Smooth muscle cell (in vitro differentiated cells): ENCODE measurements at regions not wholly inside any gene's neighbourhood (a gene's known extent, or its start where the extent isn't known, plus 50 kb on each side); places are given as distances from the start of the nearest gene placed in this dataset.
"Not testable (repeated sequence)": the region's sequence is repeated elsewhere in the genome, so short reads cannot be mapped to it uniquely, and the experiment has no call there.

Source experiments
- DNase-seq: peaks from one replicate; lab custom pipeline; 2025; ENCODE audit not compliant: unreplicated experiment; lab: John Stamatoyannopoulos, UW
- H2AFZ ChIP-seq: fragments of 200-600 bp; sonication (generic); 2 replicates; pipeline ENCODE4 v1.6.0; 2016; ENCODE audit warnings: antibody characterized with exemption, low read depth, mild to moderate bottlenecking
- H3F3A ChIP-seq: fragments of 200-600 bp; sonication (generic); 2 replicates; pipeline ENCODE4 v1.6.0; 2017; ENCODE audit warnings: antibody characterized with exemption, low read depth
- H3K27ac ChIP-seq: fragments of 200-600 bp; sonication (generic); 2 replicates; pipeline ENCODE4 v1.5.1; 2016; ENCODE audit warnings: low read depth, mild to moderate bottlenecking
- H3K27me3 ChIP-seq: fragments of 200-600 bp; sonication (generic); 2 replicates; pipeline ENCODE4 v1.6.1; 2016; ENCODE audit warnings: low read depth, mild to moderate bottlenecking
- H3K36me3 ChIP-seq: fragments of 200-600 bp; sonication (generic); 2 replicates; pipeline ENCODE4 v1.5.1; 2016; ENCODE audit warnings: low read depth
- H3K4me1 ChIP-seq: fragments of 200-600 bp; sonication (generic); 2 replicates; pipeline ENCODE4 v1.5.1; 2016; ENCODE audit warnings: low read depth
- H3K4me2 ChIP-seq: fragments of 200-600 bp; sonication (generic); 2 replicates; pipeline ENCODE4 v1.6.0; 2016; ENCODE audit warnings: mild to moderate bottlenecking
- H3K4me3 ChIP-seq: fragments of 200-600 bp; sonication (generic); 2 replicates; pipeline ENCODE4 v1.5.1; 2016; ENCODE audit warnings: mild to moderate bottlenecking
- H3K79me2 ChIP-seq: fragments of 200-600 bp; sonication (generic); 2 replicates; pipeline ENCODE4 v1.6.0; 2016; ENCODE audit warnings: low read depth, mild to moderate bottlenecking
- H3K9ac ChIP-seq: fragments of 200-600 bp; sonication (generic); 2 replicates; pipeline ENCODE4 v1.6.0; 2016; ENCODE audit warnings: low read depth
- H3K9me3 ChIP-seq: fragments of 200-600 bp; sonication (generic); replicated peaks from 2 replicates; pipeline ENCODE4 v1.5.1; 2016; ENCODE audit warnings: low read depth
- H4K20me1 ChIP-seq: fragments of 200-600 bp; sonication (generic); 2 replicates; pipeline ENCODE4 v1.6.0; 2016; ENCODE audit warnings: low read depth
- WGBS: methylation state at CpG from one replicate; pipeline ENCODE4 v1.1.7; 2016; ENCODE audit warnings: low lambda C conversion rate; 5-methylcytosine and 5-hydroxymethylcytosine counted together
- TF ChIP-seq, protein P1 (sequence below): fragments of 200-600 bp; sonication (generic); IDR thresholded peaks from 2 replicates; pipeline ENCODE4 v1.5.1; 2017; ENCODE audit warnings: borderline replicate concordance, mild to moderate bottlenecking, antibody characterized with exemption; ENCODE audit not compliant: insufficient read depth, poor library complexity, severe bottlenecking

DNA sequence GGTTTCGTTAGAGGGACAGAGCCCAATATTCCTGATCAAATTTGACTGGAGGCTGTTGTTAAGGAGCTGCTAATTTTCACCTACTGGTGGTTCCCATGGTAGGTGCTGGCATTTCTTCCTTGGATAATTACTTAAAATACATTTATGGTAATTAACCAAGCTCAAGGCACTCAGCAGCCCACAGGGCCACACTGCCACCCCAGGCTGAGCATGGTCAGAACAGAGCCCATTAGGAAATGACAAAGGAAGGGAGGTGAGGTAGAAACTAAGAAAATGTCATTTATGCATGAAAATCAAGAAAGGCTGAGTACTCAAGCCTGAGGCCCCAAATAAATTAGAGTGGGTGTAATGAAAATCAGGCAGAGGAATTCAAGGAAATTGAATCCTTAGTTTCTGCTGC is 510.2 kb upstream of the GYPC start:
- Histone ChIP-seq H3F3A (no peaks in the 10 kb centered on the region), H2AFZ (no peak overlapping the region), H3K36me3 (no peaks in the 10 kb centered on the region), H3K9me3 (no peaks in the 10 kb centered on the region), H3K4me1 (no peaks in the 10 kb centered on the region), H3K79me2 (no peaks in the 10 kb centered on the region), H3K4me2 (no peak overlapping the region), H3K4me3 (no peak overlapping the region), H4K20me1 (no peaks in the 10 kb centered on the region), H3K27me3 (no peaks in the 10 kb centered on the region), H3K9ac (no peak overlapping the region), H3K27ac (no peak overlapping the region)
- no peak for DNase-seq
- 96% methylated on average over 1 of the region's 1 CpG for WGBS
- TF ChIP-seq, protein P1, sequence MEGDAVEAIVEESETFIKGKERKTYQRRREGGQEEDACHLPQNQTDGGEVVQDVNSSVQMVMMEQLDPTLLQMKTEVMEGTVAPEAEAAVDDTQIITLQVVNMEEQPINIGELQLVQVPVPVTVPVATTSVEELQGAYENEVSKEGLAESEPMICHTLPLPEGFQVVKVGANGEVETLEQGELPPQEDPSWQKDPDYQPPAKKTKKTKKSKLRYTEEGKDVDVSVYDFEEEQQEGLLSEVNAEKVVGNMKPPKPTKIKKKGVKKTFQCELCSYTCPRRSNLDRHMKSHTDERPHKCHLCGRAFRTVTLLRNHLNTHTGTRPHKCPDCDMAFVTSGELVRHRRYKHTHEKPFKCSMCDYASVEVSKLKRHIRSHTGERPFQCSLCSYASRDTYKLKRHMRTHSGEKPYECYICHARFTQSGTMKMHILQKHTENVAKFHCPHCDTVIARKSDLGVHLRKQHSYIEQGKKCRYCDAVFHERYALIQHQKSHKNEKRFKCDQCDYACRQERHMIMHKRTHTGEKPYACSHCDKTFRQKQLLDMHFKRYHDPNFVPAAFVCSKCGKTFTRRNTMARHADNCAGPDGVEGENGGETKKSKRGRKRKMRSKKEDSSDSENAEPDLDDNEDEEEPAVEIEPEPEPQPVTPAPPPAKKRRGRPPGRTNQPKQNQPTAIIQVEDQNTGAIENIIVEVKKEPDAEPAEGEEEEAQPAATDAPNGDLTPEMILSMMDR = no peak

DNA sequence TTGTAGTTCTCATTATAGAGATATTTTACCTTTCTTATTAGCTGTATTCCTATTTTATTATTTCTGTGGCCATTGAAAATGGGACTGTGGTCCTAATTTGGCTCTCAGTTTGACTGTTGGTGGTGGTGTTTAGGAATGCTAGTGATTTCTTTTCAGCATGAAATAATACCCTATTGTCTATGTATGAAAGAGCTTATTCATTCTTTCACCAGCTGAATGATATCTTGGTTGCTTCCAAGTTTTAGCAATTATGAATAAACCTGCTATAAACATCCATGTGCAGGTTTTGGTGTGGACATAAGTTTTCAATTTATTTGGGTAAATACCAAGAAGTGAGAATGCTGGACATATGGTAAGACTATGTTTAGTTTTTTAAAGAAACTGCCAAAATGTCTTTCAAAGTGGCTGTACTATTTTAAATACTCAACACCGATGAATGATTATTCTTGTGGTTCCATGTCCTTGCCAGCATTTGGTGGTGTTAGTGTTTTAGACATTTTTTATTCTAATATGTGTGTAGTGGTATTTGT is 501.6 kb upstream of the GYPC start:
- no peaks in the 10 kb centered on the region for H3F3A ChIP-seq
- no peak overlapping the region for H3K27ac ChIP-seq
- no peak overlapping the region for H3K4me3 ChIP-seq
- H3K36me3 ChIP-seq = no peaks in the 10 kb centered on the region
- no peak overlapping the region for H2AFZ ChIP-seq
- no peaks in the 10 kb centered on the region for H3K79me2 ChIP-seq
- H3K4me1 ChIP-seq = no peaks in the 10 kb centered on the region
- H3K9ac ChIP-seq = no peak overlapping the region
- DNase-seq = no peak
- no peaks in the 10 kb centered on the region for H3K9me3 ChIP-seq
- TF ChIP-seq, protein P1 = no peak
- no peak overlapping the region for H3K4me2 ChIP-seq
- 89% methylated on average over 1 of the region's 1 CpG for WGBS
- H4K20me1 ChIP-seq = no peaks in the 10 kb centered on the region
- H3K27me3 ChIP-seq = no peaks in the 10 kb centered on the region

DNA sequence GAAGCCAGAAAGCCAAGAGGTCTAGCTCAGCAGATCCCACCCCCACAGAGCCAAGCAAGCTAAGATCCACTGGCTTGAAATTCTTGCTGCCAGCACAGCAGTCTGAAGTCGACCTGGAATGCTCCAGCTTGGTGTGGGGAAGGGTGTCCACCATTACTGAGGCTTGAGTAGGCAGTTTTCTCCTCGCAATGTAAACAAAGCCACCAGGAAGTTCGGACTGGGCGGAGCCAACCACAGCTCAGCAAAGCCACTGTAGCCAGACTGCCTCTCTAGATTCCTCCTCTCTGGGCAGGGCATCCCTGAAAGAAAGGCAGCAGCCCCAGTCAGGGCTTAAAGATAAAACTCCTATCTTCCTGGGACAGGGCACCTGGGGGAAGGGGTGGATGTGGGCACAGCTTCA is 495.0 kb upstream of the GYPC start:
- not testable (repeated sequence) for H3K4me2 ChIP-seq, H3K27ac ChIP-seq, H3K4me1 ChIP-seq, H3K79me2 ChIP-seq, H3K27me3 ChIP-seq, H4K20me1 ChIP-seq, H3K4me3 ChIP-seq, H2AFZ ChIP-seq, H3K9ac ChIP-seq, H3F3A ChIP-seq, DNase-seq, H3K9me3 ChIP-seq, H3K36me3 ChIP-seq
- WGBS = 71% methylated on average over 4 of the region's 4 CpGs

DNA sequence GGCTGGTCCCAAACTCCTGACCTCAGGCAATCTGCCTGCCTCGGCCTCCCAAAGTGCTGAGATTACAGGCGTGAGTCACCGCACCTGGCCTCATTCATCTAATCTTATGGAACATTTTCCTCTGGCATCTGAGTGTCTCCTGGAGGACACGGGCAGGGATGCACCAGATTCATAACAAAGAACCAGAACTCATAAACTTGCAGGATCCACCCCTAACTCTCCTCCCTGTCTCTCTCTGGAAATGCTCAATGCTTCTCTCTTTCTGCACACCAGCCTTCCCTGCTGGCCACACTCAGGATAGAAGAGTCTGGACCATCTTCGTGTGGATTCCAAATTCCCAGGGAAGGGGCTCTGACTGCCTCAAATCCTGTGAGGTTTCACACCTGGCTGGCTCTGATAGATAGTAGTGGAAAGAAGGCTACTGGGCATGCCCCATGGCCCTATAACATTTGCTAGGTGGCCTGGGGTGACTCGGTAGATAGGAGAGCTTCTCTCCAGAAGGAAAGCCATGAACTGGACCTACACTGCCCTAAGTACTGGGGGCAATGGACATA is 483.2 kb upstream of the GYPC start:
- Histone ChIP-seq H3K9ac (no peak overlapping the region), H3K4me2 (no peak overlapping the region), H3K27me3 (no peaks in the 10 kb centered on the region), H4K20me1 (no peaks in the 10 kb centered on the region), H3K4me1 (no peaks in the 10 kb centered on the region), H3K9me3 (no peaks in the 10 kb centered on the region), H3K4me3 (no peak overlapping the region), H3K79me2 (no peaks in the 10 kb centered on the region), H2AFZ (no peak overlapping the region), H3K27ac (no peak overlapping the region), H3K36me3 (no peaks in the 10 kb centered on the region), H3F3A (no peaks in the 10 kb centered on the region)
- no peak for DNase-seq
- WGBS = 67% methylated on average over 6 of the region's 6 CpGs
- TF ChIP-seq, protein P1 = no peak
